Calu3 (cell line): ENCODE measurements at regions not wholly inside any gene's neighbourhood (a gene's known extent, or its start where the extent isn't known, plus 50 kb on each side); places are given as distances from the start of the nearest gene placed in this dataset.

Experiments
- BruUV-seq: library from RNA; stranded (reverse); fragments of 400-500 nt; replicated peaks from 2 replicates; lab custom pipeline; 2021; lab: Mats Ljungman, UMichigan
- CTCF ChIA-PET: fragments of 300-600 bp; sonication (Branson Sonifier 250); formaldehyde crosslinking; loops from one replicate; lab custom pipeline; 2022; ENCODE audit warnings: antibody characterized with exemption; lab: Charles Lee
- DNase-seq: peaks from one replicate; pipeline ENCODE4 v3.0.0; 2022
- H3K27ac Mint-ChIP-seq: one replicate; pipeline ENCODE4 v1.8.0; 2022; ENCODE audit warnings: mixed read lengths; ENCODE audit not compliant: unreplicated experiment
- H3K27me3 Mint-ChIP-seq: one replicate; pipeline ENCODE4 v1.8.0; 2022; ENCODE audit warnings: mixed read lengths; ENCODE audit not compliant: unreplicated experiment
- H3K36me3 Mint-ChIP-seq: one replicate; pipeline ENCODE4 v1.8.0; 2022; ENCODE audit warnings: mild to moderate bottlenecking, moderate library complexity, mixed read lengths; ENCODE audit not compliant: insufficient read depth, unreplicated experiment
- H3K4me1 Mint-ChIP-seq: one replicate; pipeline ENCODE4 v1.8.0; 2022; ENCODE audit warnings: mild to moderate bottlenecking, low read depth, mixed read lengths; ENCODE audit not compliant: unreplicated experiment
- H3K4me3 Mint-ChIP-seq: one replicate; pipeline ENCODE4 v1.8.0; 2022; ENCODE audit warnings: mild to moderate bottlenecking, low read depth, moderate library complexity, mixed read lengths; ENCODE audit not compliant: unreplicated experiment
- H3K9me3 Mint-ChIP-seq: one replicate; pipeline ENCODE4 v1.8.0; 2022; ENCODE audit warnings: low read depth, mixed read lengths; ENCODE audit not compliant: unreplicated experiment
- CTCF ChIP-seq: fragments of 200-600 bp; IDR thresholded peaks from one replicate; pipeline ENCODE4 v1.8.0; 2022; ENCODE audit warnings: antibody characterized with exemption; ENCODE audit not compliant: unreplicated experiment
- intact Hi-C: fragments of 100-400 bp; cut with micrococcal nuclease; formaldehyde crosslinking; loops from one replicate; pipeline ENCODE4 v1.10.0; 2022; ENCODE audit not compliant: unreplicated experiment

GRCh38 chr7:25946181-25946580 lies 205.8 kb upstream of the NFE2L3 start:
- no peak for DNase-seq
- TF ChIP-seq CTCF: no peak
- intact Hi-C loops: no loop called here
- Mint-ChIP-seq H3K27ac (no peak overlapping the region), H3K4me1 (no peaks in the 10 kb centered on the region), H3K36me3 (peaks cover 10% of the 10 kb centered on the region), H3K27me3 (no peaks in the 10 kb centered on the region), H3K9me3 (no peaks in the 10 kb centered on the region), H3K4me3 (no peak overlapping the region)
- BruUV-seq: no TSS peak
- CTCF ChIA-PET: no interaction called here

GRCh38 chr7:25947669-25948516 lies 204.1 kb upstream of the NFE2L3 start:
- peaks cover 8% of the 10 kb centered on the region for H3K4me1 Mint-ChIP-seq
- no peak for DNase-seq
- no peaks in the 10 kb centered on the region for H3K9me3 Mint-ChIP-seq
- peaks cover 22% of the 10 kb centered on the region for H3K36me3 Mint-ChIP-seq
- H3K4me3 Mint-ChIP-seq: no peak overlapping the region
- intact Hi-C loops: no loop called here
- H3K27me3 Mint-ChIP-seq: no peaks in the 10 kb centered on the region
- CTCF ChIA-PET: no interaction called here
- BruUV-seq: no TSS peak
- H3K27ac Mint-ChIP-seq: no peak overlapping the region
- TF ChIP-seq CTCF: no peak

GRCh38 chr7:25949736-25950487 lies 202.1 kb upstream of the NFE2L3 start:
- DNase-seq: no peak
- CTCF ChIA-PET: interaction anchor here (1.2 kb wide), 1 partner anchor 135 kb away, joined by 3 read pairs; no protein-coding TSS in a partner anchor
- peaks cover 22% of the 10 kb centered on the region for H3K36me3 Mint-ChIP-seq
- H3K27me3 Mint-ChIP-seq: no peaks in the 10 kb centered on the region
- intact Hi-C loops: loop anchor here (5.0 to 10.0 kb wide), 2 partner anchors 112 to 205 kb away; partner anchors contain the start of gene NFE2L3
- no peak overlapping the region for H3K27ac Mint-ChIP-seq
- TF ChIP-seq CTCF: no peak
- H3K4me3 Mint-ChIP-seq: peak overlapping the region; percentile 70
- no peaks in the 10 kb centered on the region for H3K9me3 Mint-ChIP-seq
- H3K4me1 Mint-ChIP-seq: peaks cover 11% of the 10 kb centered on the region
- no TSS peak for BruUV-seq

GRCh38 chr7:25950488-25951413 lies 201.2 kb upstream of the NFE2L3 start:
- H3K9me3 Mint-ChIP-seq: no peaks in the 10 kb centered on the region
- no TSS peak for BruUV-seq
- peak overlapping the region; percentile 70 for H3K4me3 Mint-ChIP-seq
- H3K4me1 Mint-ChIP-seq: peaks cover 11% of the 10 kb centered on the region
- TF ChIP-seq CTCF: no peak
- peak overlapping the region; percentile 33 for H3K27ac Mint-ChIP-seq
- H3K27me3 Mint-ChIP-seq: no peaks in the 10 kb centered on the region
- DNase-seq: peak; percentile 96
- CTCF ChIA-PET: interaction anchor here (1.2 kb wide), 1 partner anchor 58 kb away, joined by 3 read pairs; no protein-coding TSS in a partner anchor
- intact Hi-C loops: loop anchor here (5.0 to 10.0 kb wide), 2 partner anchors 112 to 204 kb away; partner anchors contain the start of gene NFE2L3
- peaks cover 22% of the 10 kb centered on the region for H3K36me3 Mint-ChIP-seq
